GM21390 (cell line): ENCODE measurements at regions not wholly inside any gene's neighbourhood (a gene's known extent, or its start where the extent isn't known, plus 50 kb on each side); places are given as distances from the start of the nearest gene placed in this dataset.
"Not testable (repeated sequence)": the region's sequence is repeated elsewhere in the genome, so short reads cannot be mapped to it uniquely, and the experiment has no call there.

Experiments
- ATAC-seq: cut with Tn5 transposase; IDR thresholded peaks from one replicate; pipeline ENCODE4 v1.9.1; 2021; ENCODE audit not compliant: unreplicated experiment

DNA sequence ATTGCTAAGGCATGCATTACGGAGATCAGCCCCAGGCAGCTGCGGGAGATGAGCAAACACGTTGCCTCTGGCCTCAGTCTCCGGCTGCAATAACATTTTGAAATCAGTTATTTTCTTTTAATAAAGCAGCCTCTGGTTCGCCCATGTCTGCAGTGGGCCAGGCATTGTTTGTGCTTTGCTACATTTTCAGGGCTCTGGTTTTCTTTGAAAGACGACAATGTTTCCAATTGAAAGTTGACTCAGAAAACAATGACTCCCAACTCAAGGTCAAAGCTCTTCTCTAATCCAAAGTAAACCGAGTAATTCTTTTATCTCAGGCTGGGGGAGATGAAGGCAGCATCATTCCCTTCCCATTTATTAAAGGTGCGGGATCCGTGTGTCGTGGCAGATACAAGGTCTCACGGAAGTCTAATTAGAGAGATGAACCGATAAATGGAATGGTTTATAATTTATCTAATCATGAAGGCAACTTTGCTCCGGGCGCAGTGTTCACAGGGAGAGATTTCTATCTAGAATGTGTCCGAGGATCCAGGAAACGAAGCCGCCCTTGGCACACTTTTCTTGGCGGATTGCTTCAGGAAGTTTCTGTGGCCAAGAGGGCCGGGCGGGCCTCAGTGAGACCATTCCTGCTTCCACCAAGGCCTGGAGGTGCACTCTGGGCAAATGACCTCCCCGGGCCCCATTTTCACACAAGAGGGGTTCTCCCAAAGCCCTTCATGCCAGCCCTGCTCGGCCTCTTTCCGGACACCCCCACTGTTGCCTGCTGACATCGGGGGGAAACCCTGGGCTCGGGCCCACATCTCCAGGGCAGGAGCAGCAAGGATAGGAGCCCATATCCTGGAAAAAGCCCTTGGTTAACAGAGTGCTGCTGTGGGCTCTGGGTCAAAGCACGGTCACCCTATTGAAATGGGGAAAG, 811.4 kb downstream of the BRD1 start:
- ATAC-seq = no peak

- no peak for ATAC-seq
Measured at GRCh38 chr22:49015459-49015858, 812.2 kb downstream of the BRD1 start.

GRCh38 chr22:49014227-49015201, 813.2 kb downstream of the BRD1 start:
- no peak for ATAC-seq

DNA sequence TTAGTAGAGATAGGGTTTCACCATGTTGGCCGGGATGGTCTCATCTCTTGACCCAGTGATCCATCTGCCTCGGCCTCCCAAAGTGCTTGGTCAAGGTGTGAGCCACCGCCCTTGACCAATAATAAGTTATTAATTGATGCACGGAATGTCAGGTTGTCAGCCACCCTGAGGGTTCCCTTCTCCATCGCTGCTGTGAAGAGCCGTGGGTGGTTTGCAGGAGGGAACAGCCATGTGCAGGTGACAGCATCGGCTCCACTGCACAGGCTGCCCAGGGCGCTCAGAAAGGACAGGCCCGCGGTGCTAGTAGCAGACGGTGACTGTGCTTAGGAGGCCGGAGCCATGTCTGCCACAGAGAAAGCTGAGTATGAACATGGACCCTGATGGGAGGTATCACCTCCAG, 814.0 kb downstream of the BRD1 start:
- no peak for ATAC-seq

GRCh38 chr22:49012712-49013395, 814.8 kb downstream of the BRD1 start:
- no peak for ATAC-seq

- no peak for ATAC-seq
Measured at GRCh38 chr22:49011769-49012648, 815.7 kb downstream of the BRD1 start.

GRCh38 chr22:49011379-49011768, 816.3 kb downstream of the BRD1 start:
- no peak for ATAC-seq

DNA sequence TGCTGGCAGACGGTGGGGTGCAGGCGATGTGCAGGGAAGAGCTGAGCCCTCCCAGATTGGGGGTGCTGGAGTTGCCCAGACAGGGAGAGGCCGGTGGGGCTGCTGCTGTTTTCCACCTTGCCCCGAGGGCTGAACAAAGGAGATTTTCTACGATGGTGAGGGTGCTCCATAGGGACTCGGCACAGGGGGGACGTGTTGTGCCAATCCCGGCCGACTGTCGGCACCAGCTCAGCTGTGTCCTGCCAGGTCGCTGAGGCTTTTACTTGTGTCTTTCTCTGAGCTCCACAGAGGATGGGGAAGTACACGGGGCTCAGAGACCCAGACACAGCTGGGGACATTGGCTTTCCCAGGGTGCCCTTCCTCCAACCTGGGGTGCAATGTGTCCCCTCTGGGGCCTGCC, 816.8 kb downstream of the BRD1 start:
- no peak for ATAC-seq

DNA sequence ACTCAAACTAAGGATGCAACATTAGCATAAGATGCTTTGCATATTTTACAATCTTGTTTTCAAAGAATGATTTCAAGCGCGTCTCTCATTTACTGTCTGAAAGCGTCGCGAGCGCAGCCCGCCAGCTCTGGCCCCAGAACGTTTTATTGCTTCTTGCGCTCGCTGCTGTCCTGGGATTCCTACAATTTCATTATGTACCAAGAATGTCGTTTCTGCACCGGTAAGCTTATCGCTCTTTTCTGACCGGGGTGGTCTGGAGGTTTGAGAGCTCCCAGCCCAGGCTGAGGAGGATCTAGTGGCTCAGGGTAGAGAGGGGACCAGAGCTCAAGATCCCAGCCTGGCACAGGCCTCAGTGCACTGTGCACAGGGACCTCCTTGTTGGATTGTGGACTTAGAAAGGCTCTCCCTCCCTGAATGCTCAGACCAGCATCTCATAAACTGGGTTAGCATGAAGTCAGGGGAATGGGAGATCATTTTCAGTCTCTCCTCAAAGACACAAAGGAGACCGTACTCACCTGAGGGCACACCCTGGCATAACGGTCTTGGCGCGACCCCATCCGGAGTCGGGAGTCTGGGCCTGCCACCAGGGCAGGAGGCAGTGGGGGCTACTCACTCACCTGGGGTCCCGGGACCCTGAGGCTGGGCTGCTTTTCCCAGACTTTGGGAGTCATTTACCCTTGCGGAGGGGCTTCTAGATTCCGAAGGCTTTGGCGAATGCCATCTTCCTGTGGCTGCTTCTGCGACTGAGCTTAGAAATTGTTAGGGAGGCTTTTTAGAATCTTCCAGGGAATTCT, 817.4 kb downstream of the BRD1 start:
- ATAC-seq = no peak

- no peak for ATAC-seq
Measured at GRCh38 chr22:49009359-49010063, 818.2 kb downstream of the BRD1 start.

GRCh38 chr22:49008682-49009235, 818.9 kb downstream of the BRD1 start:
- ATAC-seq = no peak

DNA sequence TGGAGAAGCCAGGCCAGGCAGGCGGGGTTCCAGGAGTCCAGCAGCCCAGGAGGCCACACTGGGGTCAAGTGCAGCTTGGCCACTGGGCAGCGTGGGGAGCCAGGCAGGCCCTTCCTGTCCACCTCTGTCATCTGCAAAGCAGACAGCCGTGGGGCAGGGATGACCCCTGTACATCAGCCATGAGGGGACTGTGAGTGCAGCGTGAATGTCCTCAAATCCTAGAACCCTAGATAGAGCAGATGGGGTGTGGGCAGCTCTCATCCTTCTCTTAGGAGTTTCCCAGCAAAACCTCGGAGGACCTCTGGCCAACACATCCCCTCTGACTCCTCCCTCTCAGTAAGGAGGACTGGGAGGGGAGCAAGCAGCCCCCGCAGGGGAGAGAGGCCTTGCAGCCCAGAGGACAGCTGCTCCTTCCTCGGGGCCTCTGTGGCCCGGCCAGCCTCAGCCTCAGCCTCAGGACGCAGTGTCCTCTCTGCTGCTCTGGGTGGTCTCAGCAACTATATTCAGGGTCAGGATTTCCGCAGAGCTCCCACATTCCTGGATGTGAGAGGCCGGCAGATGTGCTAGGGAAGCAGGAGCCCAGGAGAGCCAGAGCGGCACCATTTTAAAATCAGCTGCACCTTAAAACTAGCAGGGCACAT, 820.5 kb downstream of the BRD1 start:
- no peak for ATAC-seq

- ATAC-seq = no peak
Measured at GRCh38 chr22:49006207-49007012, 821.3 kb downstream of the BRD1 start.

GRCh38 chr22:49005557-49005956, 822.1 kb downstream of the BRD1 start:
- no peak for ATAC-seq

DNA sequence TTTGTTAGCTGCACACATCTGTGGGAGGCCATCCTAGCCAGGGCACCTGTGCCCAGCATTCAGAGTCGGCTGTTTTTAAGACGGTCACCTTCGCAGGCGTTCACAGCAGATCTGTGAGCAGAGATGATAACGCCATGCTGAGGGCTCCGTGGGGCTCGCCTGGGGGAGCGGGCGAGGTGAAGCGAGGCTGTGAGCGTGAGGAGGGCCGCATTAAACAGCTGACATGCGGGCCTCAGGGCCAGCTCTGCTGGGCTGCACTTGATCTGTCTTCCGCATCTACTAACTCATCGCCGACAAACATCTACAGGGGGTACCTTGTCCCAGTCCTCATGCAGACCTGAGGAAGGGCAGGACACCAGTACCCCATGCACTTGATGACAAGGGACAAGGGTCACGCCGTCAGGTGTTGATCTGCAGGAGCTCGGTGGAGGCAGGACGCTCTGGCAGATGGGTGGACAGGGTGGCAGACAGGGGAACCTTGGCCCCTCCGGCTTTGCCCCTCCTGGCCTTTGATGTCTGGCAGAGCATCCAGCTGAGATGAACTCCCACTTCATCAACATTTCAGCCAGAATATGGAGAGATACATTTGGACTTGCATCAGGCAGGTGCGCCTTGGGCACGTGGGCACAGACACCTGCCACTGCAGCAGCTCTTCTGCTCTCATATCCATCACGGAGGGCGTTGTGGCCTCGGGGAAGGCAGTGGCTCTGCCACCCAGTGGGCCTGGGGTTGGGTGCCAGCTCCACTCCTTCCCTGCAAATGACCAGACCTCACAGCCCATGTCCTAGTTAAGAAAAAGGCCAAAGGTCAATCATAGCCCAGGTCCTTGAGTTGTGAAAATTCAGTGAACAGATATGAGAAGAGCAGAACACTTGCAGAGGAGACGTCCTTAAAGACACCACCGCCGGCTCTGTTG, 822.9 kb downstream of the BRD1 start:
- ATAC-seq = no peak

DNA sequence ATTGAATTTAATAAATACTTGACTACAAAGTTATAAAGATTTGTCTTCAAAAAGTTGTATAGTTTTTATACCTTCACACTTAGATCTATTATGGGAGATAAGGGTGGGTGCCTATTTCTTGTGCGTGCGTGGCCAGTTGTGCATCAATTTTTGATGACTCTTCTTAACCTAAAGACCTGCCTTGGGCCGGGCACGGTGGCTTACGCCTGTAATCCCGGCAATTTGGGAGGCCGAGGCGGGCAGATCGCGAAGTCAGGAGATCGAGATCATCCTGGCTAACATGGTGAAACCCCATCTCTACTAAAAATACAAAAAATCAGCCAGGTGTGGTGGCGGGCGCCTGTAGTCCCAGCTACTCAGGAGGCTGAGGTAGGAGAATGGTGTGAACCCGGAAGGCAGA, 830.1 kb downstream of the BRD1 start:
- not testable (repeated sequence) for ATAC-seq
